H1 (cell line): ENCODE measurements at regions not wholly inside any gene's neighbourhood (a gene's known extent, or its start where the extent isn't known, plus 50 kb on each side); places are given as distances from the start of the nearest gene placed in this dataset.

Experiments
- CTCF ChIA-PET: fragments of 300-600 bp; sonication (Branson Sonifier 250); formaldehyde crosslinking; loops from one replicate; lab custom pipeline; 2021; ENCODE audit not compliant: partially characterized antibody; lab: Charles Lee
- POLR2A ChIA-PET: fragments of 300-600 bp; sonication (Branson Sonifier 250); formaldehyde crosslinking; loops from one replicate; lab custom pipeline; 2021; ENCODE audit warnings: inconsistent platforms; ENCODE audit not compliant: partially characterized antibody; lab: Charles Lee
- DNase-seq, 2 experiments: peaks; one replicate each; pipeline versions ENCODE4 v3.0.0 to v3.0.0-alpha.2; 2010 to 2022; ENCODE audit warnings: low spot score in 2 of 2, low read depth in 1 of 2, mixed read lengths in 1 of 2
- FAIRE-seq: peaks from 2 replicates; lab custom pipeline; 2011; peaks lifted over from hg19 to GRCh38; lab: Jason Lieb, UNC
- H2AFZ ChIP-seq: 2 replicates; pipeline ENCODE4 v1.8.1; 2012; ENCODE audit warnings: low read length, inconsistent platforms
- H2AK5ac ChIP-seq: 2 replicates; pipeline ENCODE4 v1.6.1; 2013; ENCODE audit warnings: low read depth, low read length
- H2BK120ac ChIP-seq: replicated peaks from 2 replicates; pipeline ENCODE3; 2013; ENCODE audit warnings: low read depth, low read length, inconsistent platforms
- H2BK12ac ChIP-seq: 2 replicates; pipeline ENCODE4 v1.6.1; 2013; ENCODE audit warnings: low read depth, low read length
- H2BK15ac ChIP-seq: 2 replicates; pipeline ENCODE4 v1.6.1; 2013; ENCODE audit warnings: low read length
- H2BK20ac ChIP-seq: 2 replicates; pipeline ENCODE4 v1.6.1; 2013; ENCODE audit warnings: low read length
- H2BK5ac ChIP-seq: 2 replicates; pipeline ENCODE4 v1.6.1; 2013; ENCODE audit warnings: low read depth, low read length
- H3K14ac ChIP-seq: 2 replicates; pipeline ENCODE4 v1.6.1; 2013; ENCODE audit warnings: inconsistent platforms; ENCODE audit not compliant: insufficient read length
- H3K18ac ChIP-seq: 2 replicates; pipeline ENCODE4 v1.6.1; 2013; ENCODE audit warnings: low read length; ENCODE audit errors: extremely low read depth
- H3K23ac ChIP-seq: 2 replicates; pipeline ENCODE4 v1.6.1; 2013; ENCODE audit warnings: inconsistent platforms; ENCODE audit not compliant: insufficient read length
- H3K23me2 ChIP-seq: 2 replicates; pipeline ENCODE4 v1.6.1; 2013; ENCODE audit warnings: low read depth, low read length
- H3K27ac ChIP-seq: 2 replicates; pipeline ENCODE4 v1.6.1; 2011; ENCODE audit warnings: low read depth, low read length, inconsistent platforms
- H3K27me3 ChIP-seq, 4 experiments: replicated peaks in 1 of 4; 1 replicate in 1 of 4; 2 replicates in 3 of 4; pipeline versions ENCODE4 v1.6.1 to v1.8.1; 2011 to 2013; ENCODE audit warnings: low read length in 3 of 4, mild to moderate bottlenecking in 3 of 4, inconsistent platforms in 2 of 4, mixed read lengths in 2 of 4, moderate library complexity in 1 of 4; ENCODE audit not compliant: control insufficient read depth in 3 of 4, insufficient read depth in 3 of 4; ENCODE audit errors: extremely low read depth in 1 of 4
- H3K36me3 ChIP-seq, 4 experiments: 2 replicates each; pipeline versions ENCODE4 v1.6.1 to v1.8.1; 2011 to 2013; ENCODE audit warnings: mild to moderate bottlenecking in 4 of 4, low read length in 3 of 4, moderate library complexity in 2 of 4, control low read depth in 1 of 4, inconsistent platforms in 1 of 4; ENCODE audit not compliant: insufficient read depth in 4 of 4, control insufficient read depth in 2 of 4
- H3K4ac ChIP-seq: replicated peaks from 2 replicates; pipeline ENCODE3; 2013; ENCODE audit warnings: low read length, low read depth, mixed read lengths, inconsistent platforms; ENCODE audit not compliant: insufficient read length
- H3K4me1 ChIP-seq, 4 experiments: replicated peaks in 1 of 4; 1 replicate in 1 of 4; 2 replicates in 3 of 4; pipeline versions ENCODE4 v1.6.1 to v1.8.1; 2011 to 2013; ENCODE audit warnings: low read length in 3 of 4, inconsistent platforms in 2 of 4, mixed read lengths in 1 of 4; ENCODE audit not compliant: insufficient read depth in 4 of 4, control insufficient read depth in 3 of 4
- H3K4me2 ChIP-seq, 2 experiments: 2 replicates each; pipeline versions ENCODE4 v1.6.1 to v1.8.1; 2011 to 2013; ENCODE audit warnings: low read depth in 2 of 2, low read length in 2 of 2, control low read depth in 1 of 2, inconsistent platforms in 1 of 2, mild to moderate bottlenecking in 1 of 2; ENCODE audit not compliant: insufficient read depth in 1 of 2
- H3K4me3 ChIP-seq, 4 experiments: fragments of 200-600, 300-600 bp in 1 of 4; sonication (generic), shearing (Covaris generic), sonication (Bioruptor Twin) in 1 of 4; 2 replicates each; pipeline versions ENCODE4 v1.5.1 to v1.8.1; 2011 to 2016; ENCODE audit warnings: low read length in 4 of 4, low read depth in 3 of 4, control low read depth in 2 of 4, inconsistent platforms in 2 of 4, mild to moderate bottlenecking in 2 of 4, mixed read lengths in 1 of 4, moderate library complexity in 1 of 4; ENCODE audit not compliant: insufficient read depth in 2 of 4; ENCODE audit errors: extremely low read depth in 1 of 4
- H3K56ac ChIP-seq: replicated peaks from 2 replicates; pipeline ENCODE3; 2013; ENCODE audit warnings: low read depth, mild to moderate bottlenecking, mixed read lengths, low read length, inconsistent platforms; ENCODE audit not compliant: insufficient read length
- H3K79me1 ChIP-seq: 2 replicates; pipeline ENCODE4 v1.6.1; 2013; ENCODE audit warnings: low read depth, low read length, control low read depth
- H3K79me2 ChIP-seq, 2 experiments: 2 replicates each; pipeline versions ENCODE4 v1.6.1 to v1.8.1; 2012 to 2013; ENCODE audit warnings: low read length in 2 of 2, mild to moderate bottlenecking in 2 of 2, inconsistent platforms in 1 of 2; ENCODE audit not compliant: insufficient read depth in 2 of 2, control insufficient read depth in 1 of 2
- H3K9ac ChIP-seq, 4 experiments: replicated peaks in 1 of 4; 1 replicate in 1 of 4; 2 replicates in 3 of 4; pipeline versions ENCODE4 v1.6.1 to v1.8.1; 2011 to 2013; ENCODE audit warnings: low read depth in 3 of 4, low read length in 3 of 4, control low read depth in 2 of 4, mild to moderate bottlenecking in 2 of 4, moderate library complexity in 2 of 4, inconsistent platforms in 1 of 4; ENCODE audit errors: extremely low read depth in 1 of 4
- H3K9me3 ChIP-seq, 2 experiments: 2 replicates each; pipeline versions ENCODE4 v1.6.1 to v1.8.1; 2012 to 2013; ENCODE audit warnings: mild to moderate bottlenecking in 2 of 2, moderate library complexity in 2 of 2, control low read depth in 1 of 2, inconsistent platforms in 1 of 2, low read depth in 1 of 2, low read length in 1 of 2, mixed read lengths in 1 of 2; ENCODE audit not compliant: insufficient read depth in 2 of 2
- H4K20me1 ChIP-seq, 2 experiments: replicated peaks in 1 of 2; 2 replicates each; pipeline versions ENCODE3 to v1.8.1; 2011 to 2013; ENCODE audit warnings: inconsistent platforms in 2 of 2, low read length in 2 of 2, mild to moderate bottlenecking in 1 of 2; ENCODE audit not compliant: insufficient read depth in 2 of 2, control insufficient read depth in 1 of 2
- H4K5ac ChIP-seq: 2 replicates; pipeline ENCODE4 v1.6.1; 2013; ENCODE audit warnings: low read length, low read depth, mixed read lengths, inconsistent platforms; ENCODE audit not compliant: insufficient read length
- H4K8ac ChIP-seq: 2 replicates; pipeline ENCODE4 v1.8.0; 2013; ENCODE audit warnings: mild to moderate bottlenecking, moderate library complexity, low read length, inconsistent platforms; ENCODE audit not compliant: insufficient read depth; ENCODE audit errors: extremely low read depth
- H4K91ac ChIP-seq: replicated peaks from 2 replicates; pipeline ENCODE3; 2013; ENCODE audit warnings: low read length, mixed read lengths, inconsistent platforms; ENCODE audit not compliant: insufficient read length
- CREB1 ChIP-seq: IDR thresholded peaks from 2 replicates; pipeline ENCODE4 v1.6.1; 2012; ENCODE audit warnings: inconsistent platforms
- CTBP2 ChIP-seq: IDR thresholded peaks from 2 replicates; pipeline ENCODE4 v1.7.0; 2011; ENCODE audit warnings: borderline replicate concordance, mild to moderate bottlenecking, moderate library complexity, mixed read lengths, low read length; ENCODE audit not compliant: insufficient read depth, insufficient read length
- FOSL1 ChIP-seq: IDR thresholded peaks from 2 replicates; pipeline ENCODE4 v1.6.1; 2011; ENCODE audit warnings: mild to moderate bottlenecking, low read depth, low read length, moderate library complexity; ENCODE audit not compliant: insufficient read depth
- POLR2AphosphoS5 ChIP-seq: IDR thresholded peaks from 2 replicates; pipeline ENCODE4 v1.6.1; 2011; ENCODE audit warnings: low read depth, low read length
- POU5F1 ChIP-seq: IDR thresholded peaks from 2 replicates; pipeline ENCODE4 v1.6.1; 2011; ENCODE audit warnings: low read depth, mild to moderate bottlenecking, low read length, moderate library complexity
- RNF2 ChIP-seq: fragments of 200-900, 300-1000 bp; sonication (generic); IDR thresholded peaks from 2 replicates; pipeline ENCODE4 v1.7.1; 2016; ENCODE audit warnings: borderline replicate concordance, low read depth, mild to moderate bottlenecking, antibody characterized with exemption, low read length; ENCODE audit not compliant: poor library complexity, severe bottlenecking; ENCODE audit errors: missing control alignments
- RXRA ChIP-seq: IDR thresholded peaks from 2 replicates; pipeline ENCODE4 v1.6.1; 2011; ENCODE audit warnings: low read depth, mild to moderate bottlenecking, low read length, moderate library complexity; ENCODE audit not compliant: insufficient read depth
- SIRT6 ChIP-seq: IDR thresholded peaks from one replicate; pipeline ENCODE4 v1.7.1; 2012; ENCODE audit warnings: low read length, inconsistent platforms
- SIX5 ChIP-seq: IDR thresholded peaks from 2 replicates; pipeline ENCODE4 v1.6.1; 2011; ENCODE audit warnings: mild to moderate bottlenecking, low read depth, low read length
- SP2 ChIP-seq: IDR thresholded peaks from 2 replicates; pipeline ENCODE4 v1.6.1; 2012; ENCODE audit warnings: mild to moderate bottlenecking, low read length, inconsistent platforms
- SP4 ChIP-seq: IDR thresholded peaks from 2 replicates; pipeline ENCODE4 v1.6.1; 2012; ENCODE audit warnings: low read length, inconsistent platforms
- TAF1 ChIP-seq: IDR thresholded peaks from 2 replicates; pipeline ENCODE4 v1.6.1; 2011; ENCODE audit warnings: mild to moderate bottlenecking, low read depth, low read length
- TAF7 ChIP-seq: optimal IDR thresholded peaks from 2 replicates; pipeline ENCODE3; 2011; ENCODE audit warnings: low read depth, mild to moderate bottlenecking, inconsistent platforms, low read length, moderate library complexity, borderline replicate concordance
- YY1 ChIP-seq: IDR thresholded peaks from 2 replicates; pipeline ENCODE4 v1.6.1; 2011; ENCODE audit warnings: low read depth, mild to moderate bottlenecking, low read length
- WGBS, 2 experiments: shearing (Covaris generic) in 1 of 2; methylation state at CpG; one replicate each; pipeline versions ENCODE4 v1.1.6 to v1.1.7; 2013 to 2015; ENCODE audit warnings: low lambda C conversion rate in 2 of 2, mixed read lengths in 2 of 2, inconsistent platforms in 1 of 2, low coverage in 1 of 2, missing lambda C conversion rate in 1 of 2; ENCODE audit not compliant: insufficient replicate concordance in 2 of 2, insufficient coverage in 1 of 2, insufficient read length in 1 of 2; ENCODE audit errors: extremely low coverage in 1 of 2, missing lambda C conversion rate in 1 of 2; 5-methylcytosine and 5-hydroxymethylcytosine counted together

DNA sequence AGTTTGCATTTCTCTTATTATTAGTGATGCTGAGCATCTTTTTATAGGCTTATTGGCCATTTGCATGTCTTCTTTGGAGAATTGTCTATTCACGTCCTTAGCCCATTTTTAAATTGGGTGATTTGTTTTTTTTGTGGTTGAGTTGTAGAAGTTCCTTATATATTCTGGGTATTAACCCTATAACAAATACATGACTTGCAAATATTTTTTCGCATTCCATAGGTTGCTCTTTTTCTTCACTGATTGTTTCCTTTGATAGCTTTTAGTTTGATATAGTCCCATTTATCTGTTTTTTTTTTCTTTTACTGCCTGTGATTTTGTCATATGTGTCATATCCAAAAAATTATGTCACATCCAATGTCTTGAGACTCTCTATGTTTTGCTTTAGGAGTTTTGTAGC lies 243.6 kb downstream of the GPD2 start:
- no peaks in the 10 kb centered on the region for H3K23me2 ChIP-seq
- H3K27me3 ChIP-seq = no peaks in the 10 kb centered on the region
- TF ChIP-seq TAF7 (no peak), FOSL1 (no peak), SP2 (no peak), POLR2AphosphoS5 (no peak), RXRA (no peak), SIX5 (no peak), CREB1 (no peak), POU5F1 (no peak), RNF2 (no peak), SIRT6 (no peak), TAF1 (no peak), SP4 (no peak), YY1 (no peak), CTBP2 (no peak)
- no peaks in the 10 kb centered on the region for H3K4me1 ChIP-seq
- no peak overlapping the region for H3K4me2 ChIP-seq
- H3K36me3 ChIP-seq = no peaks in the 10 kb centered on the region
- WGBS, 2 experiments = 80% methylated on average over 2 of the region's 2 CpGs; no CpG with 5 or more reads in 1 of the 2 experiments
- H2BK20ac ChIP-seq = no peak overlapping the region
- H2AFZ ChIP-seq = no peak overlapping the region
- no peak overlapping the region for H2BK5ac ChIP-seq
- no peak overlapping the region for H2BK12ac ChIP-seq
- FAIRE-seq (no peak), DNase-seq (no peak)
- H3K14ac ChIP-seq = no peak overlapping the region
- H3K4me3 ChIP-seq = no peak overlapping the region
- no peaks in the 10 kb centered on the region for H4K20me1 ChIP-seq
- no peak overlapping the region for H3K23ac ChIP-seq
- no peak overlapping the region for H2BK15ac ChIP-seq
- H3K9me3 ChIP-seq = no peaks in the 10 kb centered on the region; a peak in 1 of 4 replicates
- H4K5ac ChIP-seq = no peak overlapping the region
- ChIA-PET POLR2A (no interaction called here), CTCF (no interaction called here)
- H3K9ac ChIP-seq = no peak overlapping the region
- H2AK5ac ChIP-seq = no peak overlapping the region
- H2BK120ac ChIP-seq = no peak overlapping the region
- no peak overlapping the region for H4K8ac ChIP-seq
- no peak overlapping the region for H3K27ac ChIP-seq
- H3K79me2 ChIP-seq = no peaks in the 10 kb centered on the region
- no peak overlapping the region for H4K91ac ChIP-seq
- H3K79me1 ChIP-seq = no peaks in the 10 kb centered on the region
- no peak overlapping the region for H3K56ac ChIP-seq
- H3K4ac ChIP-seq = no peak overlapping the region
- H3K18ac ChIP-seq = no peak overlapping the region
